ENCODE measurements at regions not wholly inside any gene's neighbourhood (a gene's known extent, or its start where the extent isn't known, plus 50 kb on each side); places are given as distances from the start of the nearest gene placed in this dataset.

DNA sequence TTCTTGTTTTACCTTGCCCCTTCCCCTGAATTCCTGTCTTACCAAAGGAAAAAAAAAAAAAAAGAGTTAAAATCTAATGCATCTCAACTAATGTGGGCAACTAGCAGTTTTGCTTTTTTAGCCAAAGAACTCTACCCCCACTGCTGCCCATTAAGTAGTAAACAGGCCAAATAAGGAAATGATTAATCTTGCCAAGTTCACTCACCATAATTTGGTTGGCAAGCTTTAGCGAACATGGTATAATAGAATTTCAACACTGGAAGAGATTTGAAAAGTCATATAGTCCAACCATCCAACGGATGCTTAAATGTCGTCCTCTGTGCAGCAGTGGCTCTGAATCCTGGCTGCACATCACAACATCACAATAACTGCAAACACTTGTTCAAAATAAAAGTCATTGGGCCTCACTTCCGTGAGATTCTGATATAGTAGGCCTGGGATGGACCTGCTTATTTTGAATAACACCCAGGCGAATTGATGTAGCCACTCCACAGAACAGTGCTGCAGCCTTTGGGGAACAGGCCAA lies 142.0 kb upstream of the UBE2E1 start:
- H3K27me3 ChIP-seq (ENCODE audit: control insufficient read depth in 5 of 5, insufficient read depth in 4 of 5, low read length in 5 of 5) = peaks cover 0 to 2% (median 0%) of the 10 kb centered on the region in 5 donors
- no peak overlapping the region for H3K27ac ChIP-seq (ENCODE audit: low read depth, low read length)
- H3K4me3 ChIP-seq (ENCODE audit: low read depth in 1 of 5, low read length in 5 of 5) = no peak overlapping the region
- no peaks in the 10 kb centered on the region for H3K4me1 ChIP-seq (ENCODE audit: control insufficient read depth in 5 of 5, insufficient read depth in 5 of 5, low read length in 5 of 5)
- H3K36me3 ChIP-seq (ENCODE audit: control insufficient read depth in 5 of 5, insufficient read depth in 5 of 5, low read length in 5 of 5) = no peaks in the 10 kb centered on the region
- no peaks in the 10 kb centered on the region for H3K9me3 ChIP-seq (ENCODE audit: control insufficient read depth in 5 of 5, low read length in 5 of 5)
- no peak overlapping the region for H3K9ac ChIP-seq (ENCODE audit: low read length in 5 of 5)

DNA sequence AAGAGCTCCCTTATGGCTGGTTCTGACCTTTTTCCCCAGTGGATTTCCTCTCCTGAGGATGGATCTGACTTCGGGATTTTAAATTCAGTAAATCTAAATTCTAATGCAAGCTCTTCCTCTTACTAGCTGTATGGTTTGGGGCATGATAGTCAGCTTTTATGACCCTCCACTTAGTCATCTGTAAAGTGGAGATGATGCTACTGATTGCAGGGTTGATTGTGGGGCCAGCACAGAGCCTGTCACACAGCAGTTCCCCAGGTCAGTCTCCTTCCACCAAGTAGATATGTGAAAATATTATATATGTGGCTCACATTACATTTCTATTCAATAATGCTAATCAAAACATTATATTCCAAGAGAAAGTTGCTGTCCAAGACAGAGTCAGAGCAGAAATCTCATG lies 141.3 kb upstream of the UBE2E1 start:
- Histone ChIP-seq H3K27me3 (ENCODE audit: control insufficient read depth in 5 of 5, insufficient read depth in 4 of 5, low read length in 5 of 5) (peaks cover 0 to 2% (median 0%) of the 10 kb centered on the region in 5 donors), H3K9ac (ENCODE audit: low read length in 5 of 5) (no peak overlapping the region), H3K4me1 (ENCODE audit: control insufficient read depth in 5 of 5, insufficient read depth in 5 of 5, low read length in 5 of 5) (no peaks in the 10 kb centered on the region), H3K9me3 (ENCODE audit: control insufficient read depth in 5 of 5, low read length in 5 of 5) (no peaks in the 10 kb centered on the region), H3K4me3 (ENCODE audit: low read depth in 1 of 5, low read length in 5 of 5) (no peak overlapping the region), H3K27ac (ENCODE audit: low read depth, low read length) (no peak overlapping the region), H3K36me3 (ENCODE audit: control insufficient read depth in 5 of 5, insufficient read depth in 5 of 5, low read length in 5 of 5) (no peaks in the 10 kb centered on the region)

DNA sequence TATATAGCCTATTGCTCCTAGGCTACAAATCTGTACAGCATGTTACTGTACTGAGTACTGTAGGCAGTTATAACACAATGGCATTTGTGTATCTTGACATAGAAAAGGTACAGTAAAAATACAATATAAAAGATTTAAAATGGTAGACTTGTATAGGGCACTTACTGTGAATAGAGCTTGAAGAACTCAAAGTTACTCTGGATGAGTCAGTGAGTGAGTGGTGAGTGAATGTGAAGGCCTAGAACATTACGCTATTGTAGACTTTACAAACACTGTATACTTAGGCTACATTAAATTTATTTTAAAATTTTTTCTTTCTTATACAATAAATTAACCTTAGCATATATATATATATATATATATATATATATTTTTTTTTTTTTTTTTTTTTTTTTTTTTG lies 140.0 kb upstream of the UBE2E1 start:
- no peaks in the 10 kb centered on the region for H3K4me1 ChIP-seq (ENCODE audit: control insufficient read depth in 5 of 5, insufficient read depth in 5 of 5, low read length in 5 of 5)
- no peaks in the 10 kb centered on the region for H3K36me3 ChIP-seq (ENCODE audit: control insufficient read depth in 5 of 5, insufficient read depth in 5 of 5, low read length in 5 of 5)
- no peaks in the 10 kb centered on the region for H3K9me3 ChIP-seq (ENCODE audit: control insufficient read depth in 5 of 5, low read length in 5 of 5)
- no peak overlapping the region for H3K27ac ChIP-seq (ENCODE audit: low read depth, low read length)
- no peak overlapping the region for H3K4me3 ChIP-seq (ENCODE audit: low read depth in 1 of 5, low read length in 5 of 5)
- H3K9ac ChIP-seq (ENCODE audit: low read length in 5 of 5) = no peak overlapping the region
- peaks cover 0 to 2% (median 0%) of the 10 kb centered on the region in 5 donors for H3K27me3 ChIP-seq (ENCODE audit: control insufficient read depth in 5 of 5, insufficient read depth in 4 of 5, low read length in 5 of 5)

DNA sequence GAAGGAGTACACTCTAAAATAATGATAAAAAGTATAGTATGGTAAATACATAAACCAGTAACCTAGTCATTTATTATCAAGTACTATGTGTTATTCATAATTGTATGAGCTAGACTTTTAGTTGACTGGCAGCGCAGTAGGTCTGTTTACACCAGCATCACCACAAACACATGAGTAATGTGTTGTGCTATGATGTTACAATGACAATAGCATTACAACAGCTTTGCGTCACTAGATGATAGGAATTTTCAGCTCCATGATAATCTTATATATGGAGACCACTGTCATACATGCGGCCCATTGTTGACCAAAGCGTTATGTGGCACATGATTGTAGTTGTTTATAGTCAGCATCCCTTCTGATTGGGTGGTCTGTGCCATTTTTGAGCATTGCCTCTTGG lies 138.9 kb upstream of the UBE2E1 start:
- no peak overlapping the region for H3K4me3 ChIP-seq (ENCODE audit: low read depth in 1 of 5, low read length in 5 of 5)
- H3K9me3 ChIP-seq (ENCODE audit: control insufficient read depth in 5 of 5, low read length in 5 of 5) = no peaks in the 10 kb centered on the region
- peaks cover 0 to 4% (median 0%) of the 10 kb centered on the region in 5 donors for H3K27me3 ChIP-seq (ENCODE audit: control insufficient read depth in 5 of 5, insufficient read depth in 4 of 5, low read length in 5 of 5)
- H3K9ac ChIP-seq (ENCODE audit: low read length in 5 of 5) = no peak overlapping the region
- no peak overlapping the region for H3K27ac ChIP-seq (ENCODE audit: low read depth, low read length)
- H3K36me3 ChIP-seq (ENCODE audit: control insufficient read depth in 5 of 5, insufficient read depth in 5 of 5, low read length in 5 of 5) = no peaks in the 10 kb centered on the region
- peaks cover 0 to 6% (median 5%) of the 10 kb centered on the region in 5 donors for H3K4me1 ChIP-seq (ENCODE audit: control insufficient read depth in 5 of 5, insufficient read depth in 5 of 5, low read length in 5 of 5)

DNA sequence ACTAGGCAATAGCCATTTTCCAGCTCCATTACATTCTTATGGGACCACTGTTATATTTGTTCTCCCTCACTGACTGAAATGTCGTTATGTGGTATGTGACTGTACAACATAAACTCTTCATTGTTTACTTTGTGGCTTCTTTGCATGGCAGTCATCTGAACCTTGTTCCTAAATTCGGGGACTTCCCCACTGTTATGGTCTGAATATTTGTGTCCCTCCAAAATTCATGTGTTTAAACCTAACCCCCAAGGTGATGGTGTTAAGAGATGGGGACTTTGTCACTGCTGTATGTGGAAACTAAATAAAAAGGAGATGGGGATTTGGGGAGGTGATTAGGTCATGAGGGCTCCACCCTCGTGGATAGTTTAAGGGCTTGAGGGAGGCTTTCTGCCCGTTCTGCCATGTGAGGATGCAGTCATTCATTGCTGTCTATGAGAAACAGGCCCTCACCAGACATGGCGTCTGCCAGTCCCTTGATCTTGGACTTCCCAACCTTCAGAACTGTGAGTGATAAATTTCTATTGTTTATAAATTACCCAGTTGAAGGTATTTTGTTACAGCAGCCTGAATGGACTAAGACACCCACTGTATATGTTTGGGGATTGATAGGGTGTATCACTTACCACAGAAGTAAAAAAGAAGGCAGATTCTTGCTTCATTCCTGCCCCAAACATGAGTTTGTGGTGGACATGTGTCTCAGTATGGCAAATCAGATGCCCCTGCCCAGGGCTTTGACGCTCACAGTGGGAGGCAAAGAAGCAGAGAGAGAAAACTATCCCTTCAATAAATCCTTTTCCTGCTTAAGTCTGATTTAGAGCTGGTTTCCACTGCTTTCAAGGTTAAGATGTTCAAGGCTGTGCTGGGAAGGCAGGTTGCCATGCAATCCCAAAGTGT lies 138.0 kb upstream of the UBE2E1 start:
- Histone ChIP-seq H3K36me3 (ENCODE audit: control insufficient read depth in 5 of 5, insufficient read depth in 5 of 5, low read length in 5 of 5) (no peaks in the 10 kb centered on the region), H3K27ac (ENCODE audit: low read depth, low read length) (no peak overlapping the region), H3K4me3 (ENCODE audit: low read depth in 1 of 5, low read length in 5 of 5) (no peak overlapping the region), H3K27me3 (ENCODE audit: control insufficient read depth in 5 of 5, insufficient read depth in 4 of 5, low read length in 5 of 5) (peaks cover 0 to 4% (median 0%) of the 10 kb centered on the region in 5 donors), H3K4me1 (ENCODE audit: control insufficient read depth in 5 of 5, insufficient read depth in 5 of 5, low read length in 5 of 5) (peaks cover 0 to 9% (median 8%) of the 10 kb centered on the region in 5 donors), H3K9ac (ENCODE audit: low read length in 5 of 5) (no peak overlapping the region), H3K9me3 (ENCODE audit: control insufficient read depth in 5 of 5, low read length in 5 of 5) (no peaks in the 10 kb centered on the region)

DNA sequence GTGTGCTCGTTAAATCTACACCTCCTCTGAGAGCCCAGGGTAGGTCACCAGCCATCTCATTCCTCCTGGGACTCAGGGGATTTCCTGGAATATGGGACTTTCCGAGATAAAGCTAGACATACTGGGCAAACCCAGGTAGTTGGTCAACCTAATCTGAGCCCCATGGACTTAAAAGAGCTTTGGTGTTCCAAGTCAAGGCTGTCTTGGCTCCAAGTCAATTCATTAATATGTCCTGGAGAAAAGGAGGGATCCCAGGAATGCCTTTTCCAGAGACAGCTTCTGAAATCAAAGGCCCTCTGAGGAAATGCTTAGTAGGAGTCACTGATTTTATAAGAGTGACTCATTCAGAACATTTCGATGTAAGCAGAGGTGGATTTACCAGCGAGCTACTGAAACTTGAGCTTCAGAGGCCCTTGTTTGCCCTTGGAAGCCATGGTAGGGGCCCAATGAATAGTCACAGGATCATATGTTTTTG lies 137.3 kb upstream of the UBE2E1 start:
- Histone ChIP-seq H3K9ac (ENCODE audit: low read length in 5 of 5) (no peak overlapping the region), H3K36me3 (ENCODE audit: control insufficient read depth in 5 of 5, insufficient read depth in 5 of 5, low read length in 5 of 5) (no peaks in the 10 kb centered on the region), H3K27ac (ENCODE audit: low read depth, low read length) (no peak overlapping the region), H3K4me3 (ENCODE audit: low read depth in 1 of 5, low read length in 5 of 5) (no peak overlapping the region), H3K9me3 (ENCODE audit: control insufficient read depth in 5 of 5, low read length in 5 of 5) (no peaks in the 10 kb centered on the region), H3K27me3 (ENCODE audit: control insufficient read depth in 5 of 5, insufficient read depth in 4 of 5, low read length in 5 of 5) (peaks cover 0 to 4% (median 0%) of the 10 kb centered on the region in 5 donors), H3K4me1 (ENCODE audit: control insufficient read depth in 5 of 5, insufficient read depth in 5 of 5, low read length in 5 of 5) (peaks cover 0 to 9% (median 8%) of the 10 kb centered on the region in 5 donors)

DNA sequence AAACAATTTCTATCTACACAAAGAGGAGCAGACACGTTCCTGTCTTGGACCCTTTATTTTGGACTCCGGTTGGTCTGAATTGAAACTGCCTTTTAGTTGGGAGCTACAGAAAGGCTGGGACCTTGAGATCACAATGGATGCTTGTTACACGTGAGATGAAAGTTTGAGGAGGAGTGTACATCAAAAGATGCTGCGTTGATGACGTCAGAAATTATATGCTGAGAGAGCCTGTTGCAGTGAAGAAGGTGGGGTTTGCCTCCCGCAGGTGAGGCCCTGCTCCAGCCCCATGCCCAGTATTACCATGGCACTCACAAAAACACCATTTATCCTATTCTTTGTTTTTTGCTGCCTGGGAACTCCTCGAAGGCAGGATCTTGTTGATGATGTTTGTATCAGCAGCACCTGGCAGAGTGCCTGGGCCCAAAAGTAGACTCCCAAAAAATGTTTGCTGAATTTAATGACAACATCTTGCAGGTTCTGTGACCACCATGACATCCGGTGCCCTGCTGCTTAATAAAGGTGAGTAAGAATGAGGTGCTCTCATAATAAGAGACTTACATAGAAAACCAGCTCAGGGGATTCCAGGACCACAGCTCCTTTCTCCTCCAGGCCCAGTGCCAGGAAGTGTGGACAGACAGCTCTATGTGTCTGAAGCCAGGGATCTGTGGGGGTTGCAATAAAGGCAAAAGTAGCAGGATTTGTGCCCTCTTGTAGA lies 136.1 kb upstream of the UBE2E1 start:
- Histone ChIP-seq H3K27me3 (ENCODE audit: control insufficient read depth in 5 of 5, insufficient read depth in 4 of 5, low read length in 5 of 5) (peaks cover 0 to 4% (median 0%) of the 10 kb centered on the region in 5 donors), H3K4me1 (ENCODE audit: control insufficient read depth in 5 of 5, insufficient read depth in 5 of 5, low read length in 5 of 5) (peaks cover 0 to 9% (median 8%) of the 10 kb centered on the region in 5 donors), H3K9me3 (ENCODE audit: control insufficient read depth in 5 of 5, low read length in 5 of 5) (no peaks in the 10 kb centered on the region), H3K36me3 (ENCODE audit: control insufficient read depth in 5 of 5, insufficient read depth in 5 of 5, low read length in 5 of 5) (no peaks in the 10 kb centered on the region), H3K27ac (ENCODE audit: low read depth, low read length) (no peak overlapping the region), H3K9ac (ENCODE audit: low read length in 5 of 5) (no peak overlapping the region), H3K4me3 (ENCODE audit: low read depth in 1 of 5, low read length in 5 of 5) (no peak overlapping the region)

DNA sequence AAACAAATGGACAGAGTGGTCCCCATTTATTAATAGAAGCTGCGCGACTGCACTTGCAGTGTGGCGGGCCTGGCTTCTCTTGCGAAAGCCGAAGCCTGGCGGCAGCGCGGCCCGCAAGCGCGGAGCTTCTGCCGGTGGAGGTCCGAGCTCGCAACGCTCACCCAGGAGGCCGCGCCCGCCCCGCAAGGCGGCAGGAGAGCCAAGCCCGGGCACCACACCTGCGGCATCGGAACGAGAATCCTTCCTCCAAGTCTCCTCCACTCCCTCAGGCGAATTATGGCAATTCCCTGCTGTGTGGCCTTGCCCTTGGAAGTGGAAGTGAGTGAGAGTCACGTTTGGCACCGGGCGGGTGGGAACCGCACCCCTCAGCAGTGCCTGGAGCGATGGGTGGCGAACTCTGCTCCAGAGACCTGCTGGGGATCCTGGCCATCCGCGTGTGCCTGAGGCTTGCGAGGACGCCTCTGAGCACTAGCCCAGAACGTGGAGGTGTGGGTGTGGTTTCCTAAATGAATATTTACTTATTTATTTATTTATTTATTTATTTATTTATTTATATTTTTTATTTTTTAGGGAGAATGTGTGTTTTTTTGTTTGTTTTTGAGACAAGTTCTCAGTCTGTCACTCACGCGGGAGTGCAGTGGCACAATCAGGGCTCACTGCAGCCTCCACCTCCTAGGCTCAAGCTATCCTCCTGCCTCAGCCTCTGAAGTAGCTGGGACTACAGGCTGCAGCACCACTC lies 133.7 kb upstream of the UBE2E1 start:
- Histone ChIP-seq H3K27ac (ENCODE audit: low read depth, low read length) (no peak overlapping the region), H3K4me3 (ENCODE audit: low read depth in 1 of 5, low read length in 5 of 5) (peak overlapping the region; percentile 38 to 71 (median 63)), H3K9me3 (ENCODE audit: control insufficient read depth in 5 of 5, low read length in 5 of 5) (no peaks in the 10 kb centered on the region), H3K9ac (ENCODE audit: low read length in 5 of 5) (peak overlapping the region in 2 of 5 donors; percentile 68 to 73), H3K4me1 (ENCODE audit: control insufficient read depth in 5 of 5, insufficient read depth in 5 of 5, low read length in 5 of 5) (peaks cover 0 to 9% (median 8%) of the 10 kb centered on the region in 5 donors), H3K36me3 (ENCODE audit: control insufficient read depth in 5 of 5, insufficient read depth in 5 of 5, low read length in 5 of 5) (no peaks in the 10 kb centered on the region), H3K27me3 (ENCODE audit: control insufficient read depth in 5 of 5, insufficient read depth in 4 of 5, low read length in 5 of 5) (peaks cover 0 to 4% (median 0%) of the 10 kb centered on the region in 5 donors)

DNA sequence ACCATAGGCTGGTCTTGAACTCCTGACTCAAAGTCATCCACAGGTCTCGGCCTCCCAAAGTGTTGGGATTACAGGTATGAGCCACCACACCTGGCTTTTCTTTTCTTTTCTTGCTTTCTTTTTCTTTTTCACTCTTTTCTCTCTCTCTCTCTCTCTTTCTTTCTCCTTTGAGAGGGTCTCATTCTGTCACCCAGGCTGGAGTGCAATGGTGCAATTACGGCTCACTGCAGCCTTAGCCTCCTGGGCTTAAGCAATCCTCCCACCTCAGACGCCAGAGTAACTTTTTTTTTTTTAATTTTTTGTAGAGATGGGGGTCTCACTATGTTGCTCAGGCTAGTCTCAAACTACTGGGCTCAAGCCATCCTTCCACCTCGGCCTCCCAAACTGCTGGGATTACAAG lies 133.1 kb upstream of the UBE2E1 start:
- Histone ChIP-seq H3K36me3 (ENCODE audit: control insufficient read depth in 5 of 5, insufficient read depth in 5 of 5, low read length in 5 of 5) (no peaks in the 10 kb centered on the region), H3K27ac (ENCODE audit: low read depth, low read length) (no peak overlapping the region), H3K27me3 (ENCODE audit: control insufficient read depth in 5 of 5, insufficient read depth in 4 of 5, low read length in 5 of 5) (peaks cover 0 to 4% (median 0%) of the 10 kb centered on the region in 5 donors), H3K4me3 (ENCODE audit: low read depth in 1 of 5, low read length in 5 of 5) (no peak overlapping the region), H3K4me1 (ENCODE audit: control insufficient read depth in 5 of 5, insufficient read depth in 5 of 5, low read length in 5 of 5) (peaks cover 0 to 9% (median 8%) of the 10 kb centered on the region in 5 donors), H3K9ac (ENCODE audit: low read length in 5 of 5) (no peak overlapping the region), H3K9me3 (ENCODE audit: control insufficient read depth in 5 of 5, low read length in 5 of 5) (no peaks in the 10 kb centered on the region)

All from subcutaneous abdominal adipose tissue (tissue), 5 donors.